Transverse colon (tissue), 3 donors: ENCODE measurements at regions not wholly inside any gene's neighbourhood (a gene's known extent, or its start where the extent isn't known, plus 50 kb on each side); places are given as distances from the start of the nearest gene placed in this dataset.

Source experiments
- CTCF ChIP-seq, 5 experiments: fragments of 200-600 bp in 3 of 5; fragments of 450-650 bp in 2 of 5; sonication (generic) in 3 of 5; IDR thresholded peaks; 1 replicate in 2 of 5; 2 replicates in 3 of 5; pipeline ENCODE4 v1.5.1; 2016 to 2017; ENCODE audit warnings: antibody characterized with exemption in 5 of 5, inconsistent platforms in 3 of 5, mild to moderate bottlenecking in 2 of 5, moderate library complexity in 1 of 5
- EP300 ChIP-seq: sonication (generic); formaldehyde crosslinking; IDR thresholded peaks from one replicate; pipeline ENCODE4 v1.6.1; 2017; ENCODE audit warnings: antibody characterized with exemption, low read depth
- POLR2A ChIP-seq: fragments of 450-650 bp; IDR thresholded peaks from one replicate; pipeline ENCODE4 v1.6.1; 2016; ENCODE audit warnings: antibody characterized with exemption, mild to moderate bottlenecking, moderate library complexity

DNA sequence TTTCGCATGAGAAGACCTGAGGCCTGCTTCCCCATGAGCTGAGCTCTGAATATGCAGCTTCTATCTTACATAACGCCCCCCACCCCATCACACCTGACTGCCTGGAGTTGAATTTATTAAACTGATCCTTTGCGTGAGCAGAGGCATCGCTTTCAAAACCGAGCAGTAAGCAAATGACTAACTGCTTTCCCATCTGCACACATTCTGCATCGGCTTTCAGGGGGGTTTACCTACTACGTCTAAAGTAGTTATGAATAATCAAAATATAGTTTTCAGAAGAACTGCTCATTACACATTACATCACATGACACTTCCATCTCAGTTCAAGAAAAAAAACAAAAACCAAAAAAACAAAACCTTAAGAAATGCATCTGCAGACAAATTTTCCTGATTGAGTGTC, 54.7 kb upstream of the EGR2 start:
- TF ChIP-seq CTCF (IDR thresholded peaks at IDR 0.05) (no peak), POLR2A (no peak), EP300 (no peak)
